GM18517 (cell line): ENCODE measurements at regions not wholly inside any gene's neighbourhood (a gene's known extent, or its start where the extent isn't known, plus 50 kb on each side); places are given as distances from the start of the nearest gene placed in this dataset.
"Not testable (repeated sequence)": the region's sequence is repeated elsewhere in the genome, so short reads cannot be mapped to it uniquely, and the experiment has no call there.

Experiments used
- ATAC-seq: cut with Tn5 transposase; IDR thresholded peaks from one replicate; pipeline ENCODE4 v1.9.1; 2021; ENCODE audit warnings: mild to moderate bottlenecking, moderate library complexity; ENCODE audit not compliant: unreplicated experiment

GRCh38 chr11:24400059-24400665, 96.7 kb upstream of the LUZP2 start:
- no peak for ATAC-seq

- ATAC-seq: no peak
These were observed 90.5 kb upstream of the LUZP2 start for GRCh38 chr11:24406389-24406788.

GRCh38 chr11:24406980-24407379, 89.9 kb upstream of the LUZP2 start:
- ATAC-seq: no peak

GRCh38 chr11:24407733-24408132, 89.1 kb upstream of the LUZP2 start:
- ATAC-seq: no peak

- ATAC-seq: no peak
These were observed 88.7 kb upstream of the LUZP2 start for GRCh38 chr11:24408202-24408601.

- ATAC-seq: no peak
These were observed 85.1 kb upstream of the LUZP2 start for GRCh38 chr11:24411791-24412190.

- ATAC-seq: no peak
These were observed 84.1 kb upstream of the LUZP2 start for GRCh38 chr11:24412722-24413121.

GRCh38 chr11:24413391-24413790, 83.5 kb upstream of the LUZP2 start:
- no peak for ATAC-seq

- ATAC-seq: not testable (repeated sequence)
These were observed 80.8 kb upstream of the LUZP2 start for GRCh38 chr11:24415955-24416636.

GRCh38 chr11:24421766-24422165, 75.1 kb upstream of the LUZP2 start:
- no peak for ATAC-seq

GRCh38 chr11:24422376-24422775, 74.5 kb upstream of the LUZP2 start:
- no peak for ATAC-seq

GRCh38 chr11:24437123-24437522, 59.7 kb upstream of the LUZP2 start:
- ATAC-seq: no peak
